DMS53 treated with DMSO at 0.1 percent for 48 hours (cell line): ENCODE measurements at regions not wholly inside any gene's neighbourhood (a gene's known extent, or its start where the extent isn't known, plus 50 kb on each side); places are given as distances from the start of the nearest gene placed in this dataset.

Source experiments
- DNase-seq: peaks from one replicate; lab custom pipeline; 2025; ENCODE audit not compliant: unreplicated experiment; lab: John Stamatoyannopoulos, UW

DNA sequence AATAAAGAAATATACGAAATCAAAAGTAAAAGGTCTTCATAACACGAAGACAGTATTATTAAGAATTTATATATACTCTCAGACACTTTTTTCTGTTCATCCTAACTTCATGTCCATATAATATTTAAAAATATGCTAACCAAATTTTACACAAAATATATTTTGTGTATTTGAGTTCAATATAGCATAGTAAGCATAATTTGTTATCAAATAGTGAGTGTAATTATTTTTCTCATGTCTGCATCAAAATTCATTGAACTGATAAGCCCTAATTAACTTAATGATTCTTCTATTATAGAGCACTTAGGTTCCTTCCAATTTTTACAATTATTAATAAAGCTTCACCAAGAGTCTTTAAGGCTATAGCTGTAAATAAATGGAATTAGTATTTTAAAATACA, 99.7 kb upstream of the SYT1 start:
- no peak for DNase-seq

DNA sequence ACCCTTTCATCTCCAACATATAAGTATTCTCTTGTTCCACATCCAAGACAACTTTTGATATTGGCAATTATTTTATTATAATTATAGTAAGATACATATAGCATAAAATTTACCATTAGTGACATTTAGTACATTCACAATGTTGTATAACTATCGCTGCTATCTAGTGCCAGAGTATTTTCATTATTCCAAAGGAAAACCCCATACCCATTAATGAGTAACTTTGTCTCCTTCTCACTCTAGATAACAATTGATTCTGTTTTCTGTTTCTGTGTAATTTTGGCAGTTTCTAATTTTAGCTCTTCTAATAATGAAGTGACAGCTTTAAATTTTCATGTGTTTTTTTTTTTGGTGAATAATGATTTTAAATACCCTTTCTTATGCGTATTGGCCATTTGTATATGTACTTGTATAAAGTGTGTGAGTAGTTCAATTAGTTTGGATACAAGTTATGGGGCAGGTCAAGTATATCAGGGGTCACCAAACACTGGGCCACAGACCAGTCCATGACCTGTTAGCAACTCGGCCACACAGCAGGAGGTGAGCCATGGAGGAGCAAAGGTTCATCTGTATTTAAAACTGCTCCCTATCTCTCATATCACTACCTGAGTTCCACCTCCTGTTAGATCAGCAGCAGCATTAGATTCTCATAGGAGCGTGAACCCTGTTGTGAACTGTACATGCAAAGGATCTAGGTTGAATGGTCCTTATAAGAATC, 97.2 kb upstream of the SYT1 start:
- DNase-seq = no peak

DNA sequence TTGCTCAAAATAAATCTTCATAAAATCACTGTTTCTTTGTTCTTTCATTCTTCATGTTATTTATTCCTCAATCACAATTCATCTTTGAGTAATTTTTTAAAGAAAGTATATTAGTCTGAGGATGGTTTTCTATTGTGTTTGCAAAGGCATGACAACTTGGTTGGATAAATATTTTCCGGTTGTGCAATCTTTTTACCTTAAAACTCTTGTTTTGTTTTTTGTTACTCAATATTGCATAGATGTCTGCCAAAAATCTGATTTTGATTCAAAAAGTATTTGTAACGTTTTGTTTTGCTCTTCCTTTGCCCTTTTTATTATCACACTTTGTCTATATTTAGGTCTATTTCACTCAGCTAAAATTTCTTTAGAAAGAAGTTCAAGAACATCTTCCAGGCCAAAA, 86.2 kb upstream of the SYT1 start:
- no peak for DNase-seq

DNA sequence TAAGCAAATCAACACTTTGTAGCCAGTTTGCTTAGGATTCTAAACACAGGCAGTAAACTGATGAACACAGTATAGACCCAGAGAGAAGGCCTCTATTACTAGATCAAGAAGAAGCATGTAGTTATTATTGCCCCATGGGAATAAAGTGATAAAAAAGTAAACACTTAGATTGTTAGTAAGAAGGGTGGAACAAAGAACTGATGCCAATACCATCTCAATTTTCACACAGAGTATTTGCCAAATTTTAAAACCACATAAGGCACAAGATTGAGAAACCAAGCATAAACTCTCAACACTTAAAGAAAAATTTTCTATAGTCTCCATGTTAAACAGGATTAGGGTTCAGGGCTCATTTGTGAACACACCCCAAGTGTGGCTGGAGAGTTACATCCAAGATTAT, 77.0 kb upstream of the SYT1 start:
- no peak for DNase-seq

DNA sequence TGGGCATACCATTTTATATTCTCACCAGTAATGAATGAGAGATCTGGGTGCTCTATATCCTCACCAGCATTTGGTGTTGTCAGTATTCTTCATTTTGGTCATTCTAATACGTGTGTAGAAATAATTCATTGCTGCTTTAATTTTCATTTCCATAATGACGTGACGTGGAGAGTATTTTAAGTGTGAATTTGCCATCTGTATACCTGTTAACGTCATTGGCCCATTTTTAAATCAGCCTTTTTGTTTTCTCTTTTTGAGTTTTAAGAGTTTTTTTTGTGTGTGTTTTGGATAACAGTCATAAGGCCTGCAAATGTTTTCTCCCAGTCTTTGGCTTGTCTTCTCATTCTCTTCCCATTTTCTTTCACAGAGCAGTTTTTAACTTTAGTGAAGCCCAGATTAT, 74.4 kb upstream of the SYT1 start:
- DNase-seq = no peak

DNA sequence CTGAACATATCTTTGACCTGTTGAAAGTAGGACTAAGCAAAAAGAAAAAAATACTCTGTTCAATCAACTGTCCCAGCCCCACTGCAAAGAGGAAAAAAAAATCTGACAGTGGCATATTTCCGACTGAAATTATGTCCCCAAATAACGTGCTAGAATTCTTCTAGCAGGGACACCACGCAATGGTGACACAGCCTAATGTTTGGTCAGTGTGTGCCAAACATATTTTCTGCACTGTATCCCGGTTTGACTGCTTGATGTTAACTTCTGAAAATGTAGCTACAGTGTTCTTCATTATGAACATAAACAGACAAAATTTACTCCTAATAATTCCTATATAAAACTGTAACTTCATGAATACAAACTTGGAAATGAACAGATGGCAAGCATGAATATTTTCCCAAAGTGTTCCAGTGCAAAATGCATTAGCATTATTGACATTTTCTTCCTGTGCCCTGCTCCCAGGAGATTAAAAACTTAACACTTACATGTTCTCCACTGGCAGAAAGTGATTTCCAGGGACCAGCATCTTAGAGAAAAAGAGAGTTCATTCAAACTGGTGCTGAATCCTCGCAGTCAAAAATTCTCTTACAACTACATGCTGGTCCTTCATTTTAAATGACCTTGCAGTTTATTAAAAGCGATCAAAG, 72.4 kb upstream of the SYT1 start:
- DNase-seq = no peak

DNA sequence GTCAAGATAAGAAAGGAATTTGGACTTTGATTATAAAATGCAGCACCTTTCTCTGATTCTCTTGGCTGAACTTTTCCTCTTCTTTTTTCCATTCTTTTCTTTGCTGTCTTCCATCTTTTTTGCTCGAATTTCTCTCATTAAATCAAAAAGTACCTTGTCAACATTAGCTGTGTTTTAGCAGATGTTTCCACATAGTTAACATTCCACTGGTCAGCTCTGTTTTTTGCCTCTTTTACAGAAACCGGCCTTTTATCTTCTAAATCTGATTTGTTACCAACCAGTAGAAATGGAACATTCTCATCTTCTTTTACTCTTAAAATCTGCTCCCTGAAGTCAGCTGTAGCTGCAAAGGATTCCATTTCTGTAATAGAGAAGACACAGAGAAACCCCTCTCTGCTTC, 71.1 kb upstream of the SYT1 start:
- no peak for DNase-seq

DNA sequence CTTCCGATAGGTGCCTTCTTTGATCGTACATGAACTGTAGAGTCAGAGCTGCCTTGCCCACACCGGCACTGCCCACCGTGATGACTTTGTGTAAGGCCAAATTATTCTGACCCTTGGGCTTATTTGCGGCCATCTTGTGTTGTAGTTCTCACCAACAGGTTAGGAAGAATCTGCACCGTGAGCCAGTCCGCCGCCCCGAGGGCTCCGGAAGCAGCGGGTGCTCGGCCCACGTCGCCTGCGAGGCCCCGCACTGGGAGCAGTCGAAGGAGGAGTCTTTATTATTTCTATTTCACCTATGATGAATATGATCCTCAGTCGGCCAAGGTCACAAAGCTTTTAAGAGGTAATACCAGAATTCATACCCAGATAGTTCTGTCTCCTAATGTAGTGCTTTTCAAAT, 70.6 kb upstream of the SYT1 start:
- no peak for DNase-seq

DNA sequence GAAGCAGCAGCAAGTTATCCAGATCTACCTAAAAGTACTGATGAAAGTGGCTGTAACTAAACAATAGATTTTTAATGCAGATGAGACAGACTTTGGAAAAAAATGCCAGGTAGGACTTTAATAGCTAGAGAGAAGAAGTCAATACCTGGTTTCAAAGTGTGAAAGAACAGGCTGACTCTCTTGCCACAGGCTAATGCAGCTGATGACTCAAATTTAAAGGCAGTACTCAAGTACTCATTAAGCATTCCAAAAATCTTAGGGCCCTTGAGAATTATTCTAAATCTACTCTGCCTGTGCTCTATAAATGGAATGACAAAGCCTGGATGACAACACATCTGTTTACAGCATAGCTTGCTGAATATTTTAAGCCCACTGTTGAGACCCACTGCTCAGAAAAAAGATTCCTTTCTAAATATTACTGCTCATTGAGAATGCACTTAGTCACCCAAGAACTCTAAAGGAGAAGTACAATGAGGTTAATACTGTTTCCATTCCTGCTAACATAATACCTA, 68.6 kb upstream of the SYT1 start:
- DNase-seq = no peak

DNA sequence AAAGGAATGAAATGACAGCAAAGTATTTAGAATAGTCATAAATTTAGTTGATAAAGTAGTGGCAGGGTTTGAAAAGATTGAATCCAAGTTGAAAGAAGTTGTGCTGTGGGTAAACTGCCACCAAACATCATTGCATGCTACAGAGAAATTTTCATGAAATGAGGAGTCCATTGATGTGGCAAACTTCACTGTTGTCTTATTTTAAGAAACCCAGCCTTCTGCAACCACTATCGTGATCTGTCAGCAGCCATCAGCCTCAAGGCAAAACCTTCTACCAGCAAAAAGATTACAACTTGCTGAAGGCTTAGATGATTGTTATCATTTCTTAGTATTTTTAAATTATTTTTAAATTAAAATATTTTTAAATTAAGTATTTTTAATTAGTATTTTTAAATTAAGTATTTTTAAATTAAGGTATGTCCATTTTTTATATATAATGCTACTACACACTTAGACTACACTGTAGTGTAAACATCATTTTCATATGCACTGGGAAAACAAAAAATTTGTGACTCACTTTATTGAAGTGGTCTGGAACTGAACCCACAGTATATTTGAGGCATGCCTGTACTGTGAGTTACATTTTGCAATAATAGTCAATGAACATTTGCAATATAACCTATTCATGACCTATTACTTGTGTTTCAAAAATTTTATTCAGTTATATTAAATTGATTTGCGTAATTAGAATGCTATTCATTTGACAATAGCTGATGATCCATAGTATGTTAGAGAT, 67.2 kb upstream of the SYT1 start:
- DNase-seq = no peak

DNA sequence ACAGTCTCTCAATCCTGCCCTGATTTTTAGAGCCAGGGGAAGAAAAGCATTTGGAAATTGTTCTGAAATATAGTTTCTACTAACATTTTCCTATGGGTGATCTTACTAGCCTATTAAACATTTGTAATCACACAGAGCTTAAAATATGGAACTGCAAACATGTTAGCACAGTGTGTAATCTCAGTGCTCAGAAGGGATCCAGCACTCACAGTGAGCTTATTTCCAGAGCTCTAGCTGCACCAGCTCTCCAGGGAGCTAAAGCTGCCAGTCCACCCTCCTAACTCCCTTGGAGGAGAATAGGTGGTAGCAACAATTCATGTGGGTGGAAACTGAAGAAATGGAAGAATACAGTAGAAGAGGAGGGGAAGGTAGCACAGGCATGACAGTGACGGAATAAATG, 64.9 kb upstream of the SYT1 start:
- no peak for DNase-seq

DNA sequence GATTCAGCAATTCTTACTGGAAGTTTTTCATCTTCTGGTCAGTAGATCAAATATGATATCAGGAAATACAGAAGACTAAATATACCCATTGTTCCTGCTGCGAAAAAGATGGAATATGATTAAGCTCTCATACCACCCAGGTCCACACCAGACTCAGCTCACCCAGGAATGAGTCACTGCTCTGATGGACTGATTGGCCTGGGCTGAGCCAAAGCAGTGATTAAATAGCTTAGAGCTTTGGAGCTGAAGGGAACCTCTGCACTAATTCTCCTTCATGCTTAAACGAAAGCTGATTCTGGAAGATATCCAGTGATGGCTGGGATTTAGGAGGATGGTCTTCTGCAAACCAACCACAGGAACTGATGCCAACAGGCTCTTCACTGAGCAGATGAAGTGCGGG, 62.0 kb upstream of the SYT1 start:
- DNase-seq = no peak

DNA sequence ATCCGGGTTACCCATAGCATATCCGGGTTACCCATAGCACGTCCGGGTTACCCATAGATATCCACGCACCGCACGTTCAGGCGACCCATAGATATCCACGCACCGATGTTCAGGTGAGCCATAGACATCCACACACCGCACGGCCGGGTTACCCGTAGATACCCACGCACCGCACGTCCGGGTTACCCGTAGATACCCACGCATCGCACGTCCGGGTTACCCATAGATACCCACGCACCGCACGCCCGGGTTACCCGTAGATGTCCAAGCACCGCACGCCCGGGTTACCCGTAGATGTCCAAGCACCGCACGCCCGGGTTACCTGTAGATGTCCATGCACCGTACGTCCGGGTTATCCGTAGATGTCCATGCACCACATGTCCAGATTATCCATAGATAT, 60.3 kb upstream of the SYT1 start:
- DNase-seq = no peak
